ENCODE measurements at regions not wholly inside any gene's neighbourhood (a gene's known extent, or its start where the extent isn't known, plus 50 kb on each side); places are given as distances from the start of the nearest gene placed in this dataset.

DNA sequence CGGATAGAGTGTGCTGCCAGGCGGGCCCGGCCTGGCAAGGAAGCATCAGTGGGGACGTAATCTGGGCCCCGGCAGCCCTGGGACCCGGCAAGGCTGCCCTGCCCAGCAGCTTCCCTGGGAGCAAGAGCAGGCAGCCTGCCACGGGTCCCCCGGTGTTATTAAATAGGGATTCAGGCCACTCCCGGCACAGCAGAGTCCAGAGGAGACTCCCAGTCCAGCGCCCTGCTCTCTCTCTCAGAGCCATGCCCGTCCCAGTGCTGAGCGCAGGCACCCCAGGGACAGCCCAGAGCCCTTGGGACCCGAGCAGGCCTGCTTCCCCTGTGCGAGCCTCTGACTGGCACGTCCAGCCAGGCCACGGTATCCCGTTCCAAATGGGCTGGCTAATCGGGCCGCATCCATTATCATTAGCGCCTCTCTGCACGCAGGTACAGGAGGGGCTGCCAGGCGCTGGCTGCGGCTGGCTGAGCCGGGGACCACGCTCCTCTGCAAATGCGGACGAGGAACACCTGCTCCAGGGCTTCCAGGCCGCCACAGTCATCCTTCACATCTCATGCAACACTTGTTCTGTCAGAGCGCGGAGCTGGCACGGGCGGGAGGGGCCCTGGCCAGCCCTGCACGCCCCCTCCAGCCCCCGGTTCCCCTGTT is 344.2 kb upstream of the MKI67 start:
- Histone ChIP-seq H3K9ac (ENCODE audit: insufficient read depth in 1 of 2, low read length in 2 of 2) (no peak overlapping the region), H3K27me3 (ENCODE audit: control insufficient read depth in 3 of 3, insufficient read depth in 3 of 3, low read length in 2 of 3) (peaks cover 0 to 5% (median 0%) of the 10 kb centered on the region in 3 donors), H3K27ac (ENCODE audit: low read depth in 1 of 2, low read length in 1 of 2) (no peak overlapping the region), H3K36me3 (ENCODE audit: control insufficient read depth in 4 of 4, insufficient read depth in 4 of 4, low read length in 4 of 4) (no peaks in the 10 kb centered on the region), H3K4me3 (no peak overlapping the region), H3K4me1 (ENCODE audit: control insufficient read depth in 5 of 5, insufficient read depth in 5 of 5, low read length in 5 of 5) (no peaks in the 10 kb centered on the region), H3K9me3 (ENCODE audit: control insufficient read depth in 4 of 4, insufficient read depth in 3 of 4, low read length in 3 of 4) (peaks cover 0 to 2% (median 0%) of the 10 kb centered on the region in 4 donors)
- ATAC-seq (ENCODE audit: insufficient read depth, low FRiP score), result no peak
- DNase-seq, result no peak
- WGBS, 2 donors, result 70 to 87% methylated on average over 34 of the region's 34 CpGs
- TF ChIP-seq CTCF (IDR thresholded peaks at IDR 0.05; ENCODE audit: control extremely low read depth, extremely low read depth), result no peak

- H3K4me3 ChIP-seq, result no peak overlapping the region
- H3K27me3 ChIP-seq (ENCODE audit: control insufficient read depth in 3 of 3, insufficient read depth in 3 of 3, low read length in 2 of 3), result peaks cover 0 to 5% (median 0%) of the 10 kb centered on the region in 3 donors
- H3K4me1 ChIP-seq (ENCODE audit: control insufficient read depth in 5 of 5, insufficient read depth in 5 of 5, low read length in 5 of 5), result no peaks in the 10 kb centered on the region
- H3K9me3 ChIP-seq (ENCODE audit: control insufficient read depth in 4 of 4, insufficient read depth in 3 of 4, low read length in 3 of 4), result peaks cover 0 to 2% (median 0%) of the 10 kb centered on the region in 4 donors
- no peak for TF ChIP-seq CTCF (IDR thresholded peaks at IDR 0.05; ENCODE audit: control extremely low read depth, extremely low read depth)
- WGBS, 2 donors, result 85 to 91% methylated on average over 12 of the region's 12 CpGs
- no peak overlapping the region for H3K9ac ChIP-seq (ENCODE audit: insufficient read depth in 1 of 2, low read length in 2 of 2)
- ATAC-seq (ENCODE audit: insufficient read depth, low FRiP score) (no peak), DNase-seq (no peak)
- no peaks in the 10 kb centered on the region for H3K36me3 ChIP-seq (ENCODE audit: control insufficient read depth in 4 of 4, insufficient read depth in 4 of 4, low read length in 4 of 4)
- H3K27ac ChIP-seq (ENCODE audit: low read depth in 1 of 2, low read length in 1 of 2), result no peak overlapping the region
Measured at GRCh38 chr10:128471151-128471550, 344.9 kb upstream of the MKI67 start.

- DNase-seq, result no peak
- H3K27ac ChIP-seq (ENCODE audit: low read depth in 1 of 2, low read length in 1 of 2), result no peak overlapping the region
- H3K4me3 ChIP-seq, result no peak overlapping the region
- no peaks in the 10 kb centered on the region for H3K4me1 ChIP-seq (ENCODE audit: control insufficient read depth in 5 of 5, insufficient read depth in 5 of 5, low read length in 5 of 5)
- H3K9ac ChIP-seq (ENCODE audit: insufficient read depth in 1 of 2, low read length in 2 of 2), result no peak overlapping the region
- peaks cover 0 to 2% (median 0%) of the 10 kb centered on the region in 4 donors for H3K9me3 ChIP-seq (ENCODE audit: control insufficient read depth in 4 of 4, insufficient read depth in 3 of 4, low read length in 3 of 4)
- ATAC-seq (ENCODE audit: insufficient read depth, low FRiP score), result no peak
- no peak for TF ChIP-seq CTCF (IDR thresholded peaks at IDR 0.05; ENCODE audit: control extremely low read depth, extremely low read depth)
- WGBS, 2 donors, result 82 to 86% methylated on average over 11 of the region's 11 CpGs
- no peaks in the 10 kb centered on the region for H3K36me3 ChIP-seq (ENCODE audit: control insufficient read depth in 4 of 4, insufficient read depth in 4 of 4, low read length in 4 of 4)
- peaks cover 0 to 5% (median 0%) of the 10 kb centered on the region in 3 donors for H3K27me3 ChIP-seq (ENCODE audit: control insufficient read depth in 3 of 3, insufficient read depth in 3 of 3, low read length in 2 of 3)
Measured at GRCh38 chr10:128472196-128472595, 346.0 kb upstream of the MKI67 start.

GRCh38 chr10:128473396-128473795 is 347.2 kb upstream of the MKI67 start:
- H3K9me3 ChIP-seq (ENCODE audit: control insufficient read depth in 4 of 4, insufficient read depth in 3 of 4, low read length in 3 of 4), result peaks cover 0 to 2% (median 0%) of the 10 kb centered on the region in 4 donors
- H3K4me1 ChIP-seq (ENCODE audit: control insufficient read depth in 5 of 5, insufficient read depth in 5 of 5, low read length in 5 of 5), result no peaks in the 10 kb centered on the region
- no peak overlapping the region for H3K9ac ChIP-seq (ENCODE audit: insufficient read depth in 1 of 2, low read length in 2 of 2)
- no peaks in the 10 kb centered on the region for H3K36me3 ChIP-seq (ENCODE audit: control insufficient read depth in 4 of 4, insufficient read depth in 4 of 4, low read length in 4 of 4)
- no peak overlapping the region for H3K4me3 ChIP-seq
- H3K27ac ChIP-seq (ENCODE audit: low read depth in 1 of 2, low read length in 1 of 2), result no peak overlapping the region
- H3K27me3 ChIP-seq (ENCODE audit: control insufficient read depth in 3 of 3, insufficient read depth in 3 of 3, low read length in 2 of 3), result peaks cover 0 to 5% (median 0%) of the 10 kb centered on the region in 3 donors
- ATAC-seq (ENCODE audit: insufficient read depth, low FRiP score), result no peak
- DNase-seq, result no peak
- WGBS, 2 donors, result 85 to 92% methylated on average over 11 of the region's 11 CpGs
- TF ChIP-seq CTCF (IDR thresholded peaks at IDR 0.05; ENCODE audit: control extremely low read depth, extremely low read depth), result no peak

Measured in lung (tissue), 11 donors.